HFF-Myc (cell line): ENCODE measurements at regions not wholly inside any gene's neighbourhood (a gene's known extent, or its start where the extent isn't known, plus 50 kb on each side); places are given as distances from the start of the nearest gene placed in this dataset.

Source experiments
- DNase-seq: peaks from one replicate; pipeline ENCODE4 v3.0.0-alpha.2; 2011; ENCODE audit warnings: low read depth; ENCODE audit errors: extremely low read depth
- H3K4me3 ChIP-seq: replicated peaks from 2 replicates; pipeline ENCODE4 v1.5.1; 2011; ENCODE audit warnings: low read depth, mild to moderate bottlenecking, control low read depth, low read length
- CTCF ChIP-seq: IDR thresholded peaks from 2 replicates; pipeline ENCODE4 v1.5.1; 2012; ENCODE audit warnings: mild to moderate bottlenecking, low read depth, low read length, control low read depth; ENCODE audit errors: missing control alignments

DNA sequence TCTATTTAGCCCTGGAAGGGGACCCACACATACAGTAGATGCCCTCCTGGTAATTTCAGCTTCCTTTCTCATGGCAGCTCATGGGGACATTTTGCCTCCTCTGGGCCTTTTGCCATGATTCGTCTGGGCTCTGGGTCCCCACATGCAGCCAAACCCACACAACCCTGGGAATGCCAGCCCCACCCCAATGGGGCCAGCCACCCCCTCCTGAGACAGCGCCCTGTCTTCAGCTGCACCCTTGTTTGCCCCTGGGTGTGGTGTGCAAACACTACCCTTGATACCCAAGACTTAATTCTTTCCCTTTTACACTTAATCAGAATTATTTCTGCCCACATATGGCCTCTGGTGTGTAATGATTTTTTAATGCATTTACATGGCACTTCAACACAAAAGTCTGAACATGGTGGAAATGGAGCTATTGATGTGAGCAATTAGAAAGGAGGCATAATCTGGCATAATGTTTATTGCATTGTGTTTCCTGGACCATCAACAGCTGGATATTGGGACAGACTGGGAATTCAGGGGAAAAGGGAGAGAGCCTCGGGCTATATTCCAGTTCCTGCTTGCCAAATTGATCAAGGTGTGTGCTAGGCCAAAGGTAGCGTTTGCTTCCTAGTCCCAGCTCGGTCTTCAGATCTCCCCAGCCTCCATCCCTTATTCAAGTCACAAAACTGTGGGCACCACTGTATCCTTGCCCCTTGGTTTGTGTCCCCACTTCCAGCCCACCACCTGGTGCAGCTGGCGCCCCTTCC, 85.0 kb upstream of the ANO1 start:
- no peak overlapping the region for H3K4me3 ChIP-seq
- no peak for TF ChIP-seq CTCF
- no peak for DNase-seq

GRCh38 chr11:69994810-69995209, 83.3 kb upstream of the ANO1 start:
- TF ChIP-seq CTCF, result no peak
- no peak overlapping the region for H3K4me3 ChIP-seq
- no peak for DNase-seq

- DNase-seq, result no peak
- no peak for TF ChIP-seq CTCF
- no peak overlapping the region for H3K4me3 ChIP-seq
These were observed 82.4 kb upstream of the ANO1 start for GRCh38 chr11:69995697-69996096.

- TF ChIP-seq CTCF, result no peak
- no peak for DNase-seq
- H3K4me3 ChIP-seq, result no peak overlapping the region
These were observed 81.7 kb upstream of the ANO1 start for GRCh38 chr11:69996451-69996850.

DNA sequence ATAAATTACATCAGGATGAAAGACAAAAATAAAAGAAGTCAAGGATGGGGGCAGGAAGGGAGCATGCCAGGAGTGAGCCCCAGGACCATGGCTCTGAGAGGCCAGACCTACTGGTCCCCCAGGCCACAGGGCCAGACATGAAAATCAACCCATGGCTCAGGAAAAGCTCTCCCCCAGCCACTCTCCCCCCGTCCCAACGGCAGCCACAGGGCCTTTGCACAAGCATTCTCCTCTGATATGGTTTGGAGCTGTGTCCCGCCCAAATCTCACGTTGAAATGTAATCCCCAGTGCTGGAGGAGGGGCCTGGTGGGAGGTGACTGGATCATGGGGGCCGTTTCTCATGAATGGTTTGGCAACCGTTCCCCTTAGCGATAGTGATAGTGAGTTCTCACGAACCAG, 80.8 kb upstream of the ANO1 start:
- DNase-seq, result no peak
- no peak overlapping the region for H3K4me3 ChIP-seq
- TF ChIP-seq CTCF, result no peak

DNA sequence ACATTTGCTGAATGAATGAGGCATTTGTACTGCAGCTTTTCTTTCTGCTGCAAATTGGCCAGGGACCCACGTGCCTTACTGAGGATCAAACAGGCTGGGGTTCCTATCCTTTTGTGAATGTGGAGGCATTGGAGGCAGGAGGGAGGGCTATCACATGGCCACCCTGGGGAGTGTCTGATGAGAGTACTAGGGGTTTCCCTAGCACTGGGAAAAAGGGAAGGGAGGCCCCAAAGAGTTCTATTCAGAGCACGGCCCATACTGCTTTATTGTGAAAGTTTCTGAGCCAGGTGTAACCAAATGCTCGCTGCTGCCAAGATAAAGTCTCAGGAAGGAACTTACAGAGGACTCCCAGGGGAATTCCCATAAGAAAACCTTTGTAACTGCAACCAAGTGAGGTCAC, 78.4 kb upstream of the ANO1 start:
- TF ChIP-seq CTCF, result no peak
- no peak for DNase-seq
- H3K4me3 ChIP-seq, result no peak overlapping the region

GRCh38 chr11:70000228-70000627, 77.9 kb upstream of the ANO1 start:
- no peak overlapping the region for H3K4me3 ChIP-seq
- DNase-seq, result no peak
- TF ChIP-seq CTCF, result no peak
